HCT116 (cell line): ENCODE measurements at regions not wholly inside any gene's neighbourhood (a gene's known extent, or its start where the extent isn't known, plus 50 kb on each side); places are given as distances from the start of the nearest gene placed in this dataset.

Experiments used
- ATAC-seq: fragments of 200-7000 bp; cut with Tn5 transposase; 2 replicates; pipeline ENCODE4 v1.9.1; 2020; ENCODE audit warnings: mild to moderate bottlenecking, moderate library complexity
- BruUV-seq: library from RNA; stranded (reverse); fragments of 400-500 nt; replicated peaks from 2 replicates; lab custom pipeline; 2021; lab: Mats Ljungman, UMichigan
- CTCF ChIA-PET: fragments of 300-600 bp; sonication (Branson Sonifier 250); formaldehyde crosslinking; loops from one replicate; lab custom pipeline; 2021; ENCODE audit warnings: antibody characterized with exemption; lab: Charles Lee
- POLR2A ChIA-PET: fragments of 300-600, 350-600 bp; sonication (Branson Sonifier 250); formaldehyde crosslinking; loops from one replicate; lab custom pipeline; 2021; ENCODE audit warnings: antibody characterized with exemption; lab: Charles Lee
- RAD21 ChIA-PET, 2 experiments: fragments of 300-600 bp; sonication (Branson Sonifier 250); formaldehyde crosslinking; loops; one replicate each; lab custom pipeline; 2023; ENCODE audit warnings: low total read pairs in 2 of 2; ENCODE audit not compliant: uncharacterized antibody in 2 of 2, unreplicated experiment in 2 of 2, low non-redundant PET in 1 of 2; lab: Charles Lee
- DNase-seq: peaks from one replicate; pipeline ENCODE4 v3.0.0-alpha.2; 2010; ENCODE audit warnings: low read depth, low spot score
- H2AFZ ChIP-seq: fragments of 200-600 bp; shearing (Covaris generic), sonication (generic); 2 replicates; pipeline ENCODE4 v1.6.1; 2017; ENCODE audit warnings: low read depth, mixed run types, mixed read lengths, antibody characterized with exemption, low read length; ENCODE audit not compliant: poor library complexity, severe bottlenecking
- H3K27ac ChIP-seq: 2 replicates; pipeline ENCODE4 v1.5.1; 2012; ENCODE audit warnings: low read depth, low read length
- H3K27me3 ChIP-seq: fragments of 200-600 bp; sonication (generic); 2 replicates; pipeline ENCODE4 v1.6.1; 2016; ENCODE audit warnings: mixed run types, low read length, mixed read lengths; ENCODE audit not compliant: insufficient read depth
- H3K36me3 ChIP-seq, 2 experiments: fragments of 200-500 bp in 1 of 2; fragments of 200-600 bp in 1 of 2; sonication (Bioruptor generic) in 1 of 2; sonication (generic) in 1 of 2; 2 replicates each; pipeline versions ENCODE4 v1.5.1 to v1.6.1; 2014 to 2016; ENCODE audit warnings: low read length in 2 of 2, inconsistent platforms in 1 of 2, mixed read lengths in 1 of 2, mixed run types in 1 of 2; ENCODE audit not compliant: insufficient read depth in 2 of 2, control insufficient read depth in 1 of 2
- H3K4me1 ChIP-seq, 2 experiments: fragments of 200-600 bp in 1 of 2; sonication (generic) in 1 of 2; 2 replicates each; pipeline versions ENCODE4 v1.5.1 to v1.6.1; 2012 to 2017; ENCODE audit warnings: low read length in 2 of 2, inconsistent platforms in 1 of 2, mild to moderate bottlenecking in 1 of 2, mixed read lengths in 1 of 2, mixed run types in 1 of 2, moderate library complexity in 1 of 2; ENCODE audit not compliant: insufficient read depth in 2 of 2, control insufficient read depth in 1 of 2
- H3K4me2 ChIP-seq: fragments of 200-600 bp; sonication (generic); 2 replicates; pipeline ENCODE4 v1.6.1; 2017; ENCODE audit warnings: mixed run types, low read length, mixed read lengths
- H3K4me3 ChIP-seq, 2 experiments: fragments of 200-600 bp in 1 of 2; sonication (generic) in 1 of 2; replicated peaks in 1 of 2; 2 replicates each; pipeline ENCODE4 v1.5.1; 2011 to 2016; ENCODE audit warnings: low read length in 2 of 2, control low read depth in 1 of 2, low read depth in 1 of 2, mild to moderate bottlenecking in 1 of 2, mixed read lengths in 1 of 2, mixed run types in 1 of 2
- H3K79me2 ChIP-seq: fragments of 200-600 bp; sonication (generic); 2 replicates; pipeline ENCODE4 v1.6.1; 2017; ENCODE audit warnings: mild to moderate bottlenecking, mixed run types, low read length, moderate library complexity, mixed read lengths; ENCODE audit not compliant: insufficient read depth
- H3K9ac ChIP-seq: fragments of 200-600 bp; sonication (generic); 2 replicates; pipeline ENCODE4 v1.6.1; 2016; ENCODE audit warnings: low read length, mixed read lengths
- H3K9me2 ChIP-seq: fragments of 200-600 bp; sonication (generic), shearing (Covaris generic); 2 replicates; pipeline ENCODE4 v1.6.1; 2017; ENCODE audit warnings: mixed run types, mild to moderate bottlenecking, moderate library complexity; ENCODE audit not compliant: insufficient read depth
- H3K9me3 ChIP-seq, 2 experiments: fragments of 200-500 bp in 1 of 2; fragments of 200-600 bp in 1 of 2; sonication (Bioruptor generic) in 1 of 2; sonication (generic) in 1 of 2; 2 replicates each; pipeline ENCODE4 v1.6.1; 2014 to 2017; ENCODE audit warnings: low read length in 2 of 2, mixed read lengths in 2 of 2, inconsistent platforms in 1 of 2, low read depth in 1 of 2, mild to moderate bottlenecking in 1 of 2, mixed run types in 1 of 2, moderate library complexity in 1 of 2; ENCODE audit not compliant: control insufficient read depth in 1 of 2, insufficient read depth in 1 of 2
- H4K20me1 ChIP-seq: fragments of 200-600 bp; sonication (generic), shearing (Covaris generic); 2 replicates; pipeline ENCODE4 v1.6.1; 2017; ENCODE audit warnings: mixed run types, mild to moderate bottlenecking, moderate library complexity; ENCODE audit not compliant: insufficient read depth
- CBX3 ChIP-seq: IDR thresholded peaks from 2 replicates; pipeline ENCODE4 v1.6.1; 2012; ENCODE audit warnings: low read depth
- EZH2 ChIP-seq: fragments of 200-600 bp; sonication (generic); IDR thresholded peaks from 2 replicates; pipeline ENCODE4 v1.6.1; 2017; ENCODE audit warnings: antibody characterized with exemption, mixed run types
- EZH2phosphoT487 ChIP-seq: fragments of 200-600 bp; IDR thresholded peaks from 2 replicates; pipeline ENCODE4 v1.6.1; 2018; ENCODE audit warnings: antibody characterized with exemption, borderline replicate concordance
- JUND ChIP-seq: IDR thresholded peaks from 2 replicates; pipeline ENCODE4 v1.6.1; 2012
- POLR2A ChIP-seq: IDR thresholded peaks from 2 replicates; pipeline ENCODE4 v1.7.0; 2011; ENCODE audit warnings: borderline replicate concordance; ENCODE audit not compliant: insufficient read depth, insufficient read length; ENCODE audit errors: extremely low read depth
- POLR2AphosphoS5 ChIP-seq: IDR thresholded peaks from 2 replicates; pipeline ENCODE4 v1.6.1; 2011; ENCODE audit warnings: mild to moderate bottlenecking, low read depth, low read length, moderate library complexity
- RAD21 ChIP-seq: IDR thresholded peaks from 2 replicates; pipeline ENCODE4 v1.6.1; 2012; ENCODE audit warnings: low read depth, mild to moderate bottlenecking
- REST ChIP-seq: IDR thresholded peaks from 2 replicates; pipeline ENCODE4 v1.6.1; 2012; ENCODE audit warnings: low read depth
- SIN3A ChIP-seq: IDR thresholded peaks from 2 replicates; pipeline ENCODE4 v1.6.1; 2012; ENCODE audit warnings: low read depth
- SRF ChIP-seq: IDR thresholded peaks from 2 replicates; pipeline ENCODE4 v1.6.1; 2012; ENCODE audit warnings: low read depth
- TCF7L2 ChIP-seq: IDR thresholded peaks from 2 replicates; pipeline ENCODE4 v1.7.0; 2011; ENCODE audit warnings: borderline replicate concordance, inconsistent platforms; ENCODE audit not compliant: insufficient read depth, insufficient read length; ENCODE audit errors: extremely low read depth
- YY1 ChIP-seq: IDR thresholded peaks from 2 replicates; pipeline ENCODE4 v1.6.1; 2011; ENCODE audit warnings: low read length, low read depth, moderate library complexity, mild to moderate bottlenecking; ENCODE audit not compliant: insufficient replicate concordance; ENCODE audit errors: extremely low read depth
- ZFX ChIP-seq: fragments of 450-650 bp; IDR thresholded peaks from 2 replicates; pipeline ENCODE4 v1.6.1; 2017
- ZNF274 ChIP-seq: fragments of 200-500 bp; sonication (Bioruptor generic); IDR thresholded peaks from 2 replicates; pipeline ENCODE4 v1.6.1; 2014; ENCODE audit warnings: mild to moderate bottlenecking, low read depth, low read length, inconsistent platforms
- intact Hi-C: fragments of 100-400 bp; cut with micrococcal nuclease; formaldehyde crosslinking; loops from 2 replicates; pipeline ENCODE4 v1.10.0; 2022
- TF ChIP-seq, protein P1 (sequence below): IDR thresholded peaks from 2 replicates; pipeline ENCODE4 v1.6.1; 2012
- TF ChIP-seq, protein P2 (sequence below): IDR thresholded peaks from 2 replicates; pipeline ENCODE4 v1.6.1; 2012
- TF ChIP-seq, protein P3 (sequence below), 3 experiments: fragments of 200-600 bp in 1 of 3; sonication (generic) in 1 of 3; IDR thresholded peaks in 2 of 3; conservative IDR thresholded peaks in 1 of 3; 2 replicates each; pipeline ENCODE4 v1.5.1; 2012 to 2017; ENCODE audit warnings: low read depth in 2 of 3, low read length in 2 of 3, antibody characterized with exemption in 1 of 3, borderline replicate concordance in 1 of 3, control low read depth in 1 of 3, mild to moderate bottlenecking in 1 of 3, mixed read lengths in 1 of 3, mixed run types in 1 of 3, moderate library complexity in 1 of 3; ENCODE audit not compliant: insufficient read depth in 1 of 3

DNA sequence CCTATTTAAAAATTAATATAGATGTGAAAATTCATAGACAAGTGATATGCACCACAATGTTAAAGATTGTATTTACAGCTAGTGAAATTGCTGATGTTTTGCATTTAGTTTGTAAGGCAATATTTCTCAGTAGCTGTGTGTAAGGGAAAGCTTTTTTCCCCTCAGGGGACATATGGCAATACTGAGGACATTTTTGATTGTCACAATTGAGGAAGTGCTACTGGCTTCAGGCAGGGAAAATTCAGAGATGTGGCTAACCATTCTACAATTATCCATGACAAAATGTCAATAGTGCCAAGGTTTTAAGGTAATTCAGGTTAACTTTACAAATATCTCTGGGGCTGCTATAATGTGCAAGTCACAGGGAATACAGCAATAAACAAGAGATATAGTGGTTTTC lies 66.1 kb upstream of the IL15 start:
- BruUV-seq = no TSS peak
- H2AFZ ChIP-seq = peak overlapping the region; percentile 32
- no peaks in the 10 kb centered on the region for H4K20me1 ChIP-seq
- H3K79me2 ChIP-seq = no peaks in the 10 kb centered on the region
- H3K27ac ChIP-seq = no peak overlapping the region
- ChIA-PET POLR2A (no interaction called here), RAD21 (no interaction called here), CTCF (no interaction called here)
- no peak overlapping the region for H3K4me2 ChIP-seq
- H3K4me1 ChIP-seq = no peaks in the 10 kb centered on the region
- DNase-seq (no peak), ATAC-seq (no peak)
- H3K4me3 ChIP-seq = no peak overlapping the region
- no peaks in the 10 kb centered on the region for H3K27me3 ChIP-seq
- no peak for TF ChIP-seq RAD21
- no peak for TF ChIP-seq ZFX
- TF ChIP-seq, protein P1, sequence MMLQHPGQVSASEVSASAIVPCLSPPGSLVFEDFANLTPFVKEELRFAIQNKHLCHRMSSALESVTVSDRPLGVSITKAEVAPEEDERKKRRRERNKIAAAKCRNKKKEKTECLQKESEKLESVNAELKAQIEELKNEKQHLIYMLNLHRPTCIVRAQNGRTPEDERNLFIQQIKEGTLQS = no peak
- no peak for TF ChIP-seq TCF7L2
- TF ChIP-seq ZNF274 = no peak
- TF ChIP-seq, protein P2, sequence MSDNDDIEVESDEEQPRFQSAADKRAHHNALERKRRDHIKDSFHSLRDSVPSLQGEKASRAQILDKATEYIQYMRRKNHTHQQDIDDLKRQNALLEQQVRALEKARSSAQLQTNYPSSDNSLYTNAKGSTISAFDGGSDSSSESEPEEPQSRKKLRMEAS = no peak
- TF ChIP-seq EZH2 = no peak
- no peak for TF ChIP-seq CBX3
- no peak for TF ChIP-seq POLR2AphosphoS5
- TF ChIP-seq, protein P3, sequence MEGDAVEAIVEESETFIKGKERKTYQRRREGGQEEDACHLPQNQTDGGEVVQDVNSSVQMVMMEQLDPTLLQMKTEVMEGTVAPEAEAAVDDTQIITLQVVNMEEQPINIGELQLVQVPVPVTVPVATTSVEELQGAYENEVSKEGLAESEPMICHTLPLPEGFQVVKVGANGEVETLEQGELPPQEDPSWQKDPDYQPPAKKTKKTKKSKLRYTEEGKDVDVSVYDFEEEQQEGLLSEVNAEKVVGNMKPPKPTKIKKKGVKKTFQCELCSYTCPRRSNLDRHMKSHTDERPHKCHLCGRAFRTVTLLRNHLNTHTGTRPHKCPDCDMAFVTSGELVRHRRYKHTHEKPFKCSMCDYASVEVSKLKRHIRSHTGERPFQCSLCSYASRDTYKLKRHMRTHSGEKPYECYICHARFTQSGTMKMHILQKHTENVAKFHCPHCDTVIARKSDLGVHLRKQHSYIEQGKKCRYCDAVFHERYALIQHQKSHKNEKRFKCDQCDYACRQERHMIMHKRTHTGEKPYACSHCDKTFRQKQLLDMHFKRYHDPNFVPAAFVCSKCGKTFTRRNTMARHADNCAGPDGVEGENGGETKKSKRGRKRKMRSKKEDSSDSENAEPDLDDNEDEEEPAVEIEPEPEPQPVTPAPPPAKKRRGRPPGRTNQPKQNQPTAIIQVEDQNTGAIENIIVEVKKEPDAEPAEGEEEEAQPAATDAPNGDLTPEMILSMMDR (IDR thresholded peaks at IDR 0.05 in 2 of 3, conservative IDR thresholded peaks at IDR 0.05 in 1 of 3; ENCODE audit: borderline replicate concordance in 1 of 3, insufficient read depth in 1 of 3, low read depth in 2 of 3, low read length in 2 of 3) = no peak
- TF ChIP-seq SRF = no peak
- no peak for TF ChIP-seq REST
- no peak for TF ChIP-seq SIN3A
- no peak for TF ChIP-seq JUND
- TF ChIP-seq POLR2A = no peak
- TF ChIP-seq EZH2phosphoT487 = no peak
- no peak for TF ChIP-seq YY1
- H3K9ac ChIP-seq = no peak overlapping the region
- H3K36me3 ChIP-seq = no peaks in the 10 kb centered on the region
- intact Hi-C loops = no loop called here
- no peaks in the 10 kb centered on the region for H3K9me2 ChIP-seq
- H3K9me3 ChIP-seq = no peaks in the 10 kb centered on the region
